ENCODE measurements at regions not wholly inside any gene's neighbourhood (a gene's known extent, or its start where the extent isn't known, plus 50 kb on each side); places are given as distances from the start of the nearest gene placed in this dataset.

DNA sequence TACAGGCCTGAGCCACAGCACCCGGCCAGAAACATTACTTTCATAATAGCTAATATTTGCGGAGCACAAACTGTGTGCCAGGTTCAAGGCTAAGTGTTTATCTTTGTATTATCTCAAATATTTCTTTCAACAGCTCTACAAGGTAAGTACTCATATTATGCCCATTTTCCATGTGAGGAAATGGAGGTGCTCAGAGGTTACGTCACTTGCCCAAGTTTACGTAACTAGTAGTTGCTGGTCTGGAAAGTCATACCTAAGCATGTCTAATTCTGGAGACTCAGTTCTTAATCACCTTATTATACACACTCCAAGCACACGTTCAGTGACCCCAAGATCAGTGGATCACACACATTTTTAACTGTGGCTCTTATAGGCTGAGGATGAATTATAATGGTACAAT is 177.5 kb downstream of the OXSM start:
- no peak for TF ChIP-seq NFIC (IDR thresholded peaks at IDR 0.05; ENCODE audit: borderline replicate concordance)
- TF ChIP-seq, protein P1, sequence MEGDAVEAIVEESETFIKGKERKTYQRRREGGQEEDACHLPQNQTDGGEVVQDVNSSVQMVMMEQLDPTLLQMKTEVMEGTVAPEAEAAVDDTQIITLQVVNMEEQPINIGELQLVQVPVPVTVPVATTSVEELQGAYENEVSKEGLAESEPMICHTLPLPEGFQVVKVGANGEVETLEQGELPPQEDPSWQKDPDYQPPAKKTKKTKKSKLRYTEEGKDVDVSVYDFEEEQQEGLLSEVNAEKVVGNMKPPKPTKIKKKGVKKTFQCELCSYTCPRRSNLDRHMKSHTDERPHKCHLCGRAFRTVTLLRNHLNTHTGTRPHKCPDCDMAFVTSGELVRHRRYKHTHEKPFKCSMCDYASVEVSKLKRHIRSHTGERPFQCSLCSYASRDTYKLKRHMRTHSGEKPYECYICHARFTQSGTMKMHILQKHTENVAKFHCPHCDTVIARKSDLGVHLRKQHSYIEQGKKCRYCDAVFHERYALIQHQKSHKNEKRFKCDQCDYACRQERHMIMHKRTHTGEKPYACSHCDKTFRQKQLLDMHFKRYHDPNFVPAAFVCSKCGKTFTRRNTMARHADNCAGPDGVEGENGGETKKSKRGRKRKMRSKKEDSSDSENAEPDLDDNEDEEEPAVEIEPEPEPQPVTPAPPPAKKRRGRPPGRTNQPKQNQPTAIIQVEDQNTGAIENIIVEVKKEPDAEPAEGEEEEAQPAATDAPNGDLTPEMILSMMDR (IDR thresholded peaks at IDR 0.05): no peak
- no peak for TF ChIP-seq JUND (IDR thresholded peaks at IDR 0.05)
- no peak for TF ChIP-seq RCOR1 (IDR thresholded peaks at IDR 0.05; ENCODE audit: low read length)
- TF ChIP-seq MXI1 (IDR thresholded peaks at IDR 0.05; ENCODE audit: low read depth, low read length): no peak
- TF ChIP-seq YY1 (IDR thresholded peaks at IDR 0.05; ENCODE audit: low read depth): no peak
- no peak for TF ChIP-seq EZH2phosphoT487 (IDR thresholded peaks at IDR 0.05; ENCODE audit: borderline replicate concordance, low read depth)
- no peak for TF ChIP-seq ELF1 (IDR thresholded peaks at IDR 0.05)
- TF ChIP-seq, protein P2, sequence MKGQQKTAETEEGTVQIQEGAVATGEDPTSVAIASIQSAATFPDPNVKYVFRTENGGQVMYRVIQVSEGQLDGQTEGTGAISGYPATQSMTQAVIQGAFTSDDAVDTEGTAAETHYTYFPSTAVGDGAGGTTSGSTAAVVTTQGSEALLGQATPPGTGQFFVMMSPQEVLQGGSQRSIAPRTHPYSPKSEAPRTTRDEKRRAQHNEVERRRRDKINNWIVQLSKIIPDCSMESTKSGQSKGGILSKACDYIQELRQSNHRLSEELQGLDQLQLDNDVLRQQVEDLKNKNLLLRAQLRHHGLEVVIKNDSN (IDR thresholded peaks at IDR 0.05; ENCODE audit: borderline replicate concordance, low read depth): no peak
- no peak for TF ChIP-seq TAF1 (IDR thresholded peaks at IDR 0.05; ENCODE audit: borderline replicate concordance, low read depth, low read length)
- TF ChIP-seq RAD21 (IDR thresholded peaks at IDR 0.05; ENCODE audit: low read length): no peak
- no peak for TF ChIP-seq SMC3 (IDR thresholded peaks at IDR 0.05; ENCODE audit: low read depth, low read length)
- TF ChIP-seq SIN3A (IDR thresholded peaks at IDR 0.05; ENCODE audit: borderline replicate concordance, low read depth, low read length): no peak
- no peak for TF ChIP-seq CHD2 (IDR thresholded peaks at IDR 0.05; ENCODE audit: low read length, partially characterized antibody)

All from SK-N-SH (cell line).